PFSK-1 (cell line): ENCODE measurements at regions not wholly inside any gene's neighbourhood (a gene's known extent, or its start where the extent isn't known, plus 50 kb on each side); places are given as distances from the start of the nearest gene placed in this dataset.

Source experiments
- FOXP2 ChIP-seq: optimal IDR thresholded peaks from 2 replicates; pipeline ENCODE3; 2011; ENCODE audit warnings: borderline replicate concordance, control low read depth, inconsistent platforms; ENCODE audit not compliant: insufficient read depth; ENCODE audit errors: extremely low read length, extremely low read depth
- POLR2AphosphoS5 ChIP-seq: IDR thresholded peaks from 2 replicates; pipeline ENCODE4 v1.6.1; 2012; ENCODE audit warnings: low read depth, mild to moderate bottlenecking, control low read depth, low read length, moderate library complexity
- SIN3A ChIP-seq: IDR thresholded peaks from 2 replicates; pipeline ENCODE4 v1.6.1; 2012; ENCODE audit warnings: mild to moderate bottlenecking, low read length, moderate library complexity, borderline replicate concordance; ENCODE audit not compliant: insufficient read depth
- TAF1 ChIP-seq: IDR thresholded peaks from 2 replicates; pipeline ENCODE4 v1.6.1; 2012; ENCODE audit warnings: low read length, control low read depth, borderline replicate concordance; ENCODE audit not compliant: insufficient read depth
- TF ChIP-seq, protein P1 (sequence below), 2 experiments: IDR thresholded peaks; 2 replicates each; pipeline versions ENCODE4 v1.6.1 to v1.8.0; 2011 to 2012; ENCODE audit warnings: low read depth in 2 of 2, low read length in 2 of 2, control low read depth in 1 of 2, inconsistent platforms in 1 of 2, mild to moderate bottlenecking in 1 of 2, moderate library complexity in 1 of 2; ENCODE audit not compliant: insufficient read depth in 1 of 2

DNA sequence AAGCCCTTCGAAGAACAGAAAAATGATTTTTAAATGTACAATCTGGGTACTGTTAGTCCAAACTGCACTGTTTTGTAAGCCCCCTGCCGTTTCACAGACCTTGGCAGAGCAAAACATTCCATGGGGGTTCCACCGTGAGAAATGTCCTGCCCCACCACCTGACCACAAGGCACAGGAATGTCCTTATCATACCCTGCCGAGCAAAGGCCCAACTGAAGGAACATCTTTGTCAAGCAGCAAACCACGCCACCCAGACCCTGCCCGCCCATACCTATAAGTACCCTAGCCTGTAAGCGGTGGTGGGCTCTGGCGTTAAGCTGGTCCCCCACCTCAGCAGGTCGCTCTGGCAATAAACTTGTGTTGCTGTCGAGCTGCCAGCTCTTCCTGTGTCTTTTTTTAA lies 181.6 kb upstream of the PZP start:
- TF ChIP-seq TAF1 = no peak
- TF ChIP-seq POLR2AphosphoS5 = no peak
- no peak for TF ChIP-seq SIN3A
- TF ChIP-seq, protein P1, sequence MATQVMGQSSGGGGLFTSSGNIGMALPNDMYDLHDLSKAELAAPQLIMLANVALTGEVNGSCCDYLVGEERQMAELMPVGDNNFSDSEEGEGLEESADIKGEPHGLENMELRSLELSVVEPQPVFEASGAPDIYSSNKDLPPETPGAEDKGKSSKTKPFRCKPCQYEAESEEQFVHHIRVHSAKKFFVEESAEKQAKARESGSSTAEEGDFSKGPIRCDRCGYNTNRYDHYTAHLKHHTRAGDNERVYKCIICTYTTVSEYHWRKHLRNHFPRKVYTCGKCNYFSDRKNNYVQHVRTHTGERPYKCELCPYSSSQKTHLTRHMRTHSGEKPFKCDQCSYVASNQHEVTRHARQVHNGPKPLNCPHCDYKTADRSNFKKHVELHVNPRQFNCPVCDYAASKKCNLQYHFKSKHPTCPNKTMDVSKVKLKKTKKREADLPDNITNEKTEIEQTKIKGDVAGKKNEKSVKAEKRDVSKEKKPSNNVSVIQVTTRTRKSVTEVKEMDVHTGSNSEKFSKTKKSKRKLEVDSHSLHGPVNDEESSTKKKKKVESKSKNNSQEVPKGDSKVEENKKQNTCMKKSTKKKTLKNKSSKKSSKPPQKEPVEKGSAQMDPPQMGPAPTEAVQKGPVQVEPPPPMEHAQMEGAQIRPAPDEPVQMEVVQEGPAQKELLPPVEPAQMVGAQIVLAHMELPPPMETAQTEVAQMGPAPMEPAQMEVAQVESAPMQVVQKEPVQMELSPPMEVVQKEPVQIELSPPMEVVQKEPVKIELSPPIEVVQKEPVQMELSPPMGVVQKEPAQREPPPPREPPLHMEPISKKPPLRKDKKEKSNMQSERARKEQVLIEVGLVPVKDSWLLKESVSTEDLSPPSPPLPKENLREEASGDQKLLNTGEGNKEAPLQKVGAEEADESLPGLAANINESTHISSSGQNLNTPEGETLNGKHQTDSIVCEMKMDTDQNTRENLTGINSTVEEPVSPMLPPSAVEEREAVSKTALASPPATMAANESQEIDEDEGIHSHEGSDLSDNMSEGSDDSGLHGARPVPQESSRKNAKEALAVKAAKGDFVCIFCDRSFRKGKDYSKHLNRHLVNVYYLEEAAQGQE (IDR thresholded peaks at IDR 0.05; ENCODE audit: insufficient read depth in 1 of 2, low read depth in 2 of 2, low read length in 2 of 2) = no peak
- no peak for TF ChIP-seq FOXP2
